ENCODE measurements at regions not wholly inside any gene's neighbourhood (a gene's known extent, or its start where the extent isn't known, plus 50 kb on each side); places are given as distances from the start of the nearest gene placed in this dataset.

DNA sequence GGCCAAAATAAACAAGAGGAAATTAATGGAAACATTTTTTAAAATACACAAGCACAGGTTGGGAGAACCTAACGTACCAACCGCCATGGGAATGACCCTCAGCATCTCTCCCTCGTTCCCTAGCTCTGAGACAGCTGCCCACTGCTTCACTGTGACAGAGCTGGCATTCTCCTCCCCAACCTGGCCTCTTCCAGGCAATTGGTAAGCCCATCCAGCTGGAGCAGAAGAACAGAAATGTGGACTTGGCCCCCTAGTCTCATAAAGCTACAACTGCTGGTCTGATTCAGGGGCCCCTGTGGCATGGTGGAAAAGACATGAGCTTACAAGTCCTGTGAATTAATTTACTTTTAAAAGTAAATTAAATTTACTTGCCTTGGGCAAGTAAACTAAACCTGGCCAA, 245.1 kb downstream of the PTTG2 start:
- Histone ChIP-seq H3K9me3 (ENCODE audit: control insufficient read depth, low read length) (no peaks in the 10 kb centered on the region), H2AFZ (no peak overlapping the region), H3K27me3 (ENCODE audit: control insufficient read depth, insufficient read depth, low read length) (no peaks in the 10 kb centered on the region), H3K4me1 (no peaks in the 10 kb centered on the region), H3K9ac (no peak overlapping the region), H3K27ac (no peak overlapping the region), H3K4me2 (ENCODE audit: low read length) (no peak overlapping the region), H3K79me2 (no peaks in the 10 kb centered on the region), H3K4me3 (ENCODE audit: low read depth, low read length) (no peak overlapping the region), H3K36me3 (ENCODE audit: control insufficient read depth, insufficient read depth, low read length) (no peaks in the 10 kb centered on the region)
- TF ChIP-seq, protein P1, sequence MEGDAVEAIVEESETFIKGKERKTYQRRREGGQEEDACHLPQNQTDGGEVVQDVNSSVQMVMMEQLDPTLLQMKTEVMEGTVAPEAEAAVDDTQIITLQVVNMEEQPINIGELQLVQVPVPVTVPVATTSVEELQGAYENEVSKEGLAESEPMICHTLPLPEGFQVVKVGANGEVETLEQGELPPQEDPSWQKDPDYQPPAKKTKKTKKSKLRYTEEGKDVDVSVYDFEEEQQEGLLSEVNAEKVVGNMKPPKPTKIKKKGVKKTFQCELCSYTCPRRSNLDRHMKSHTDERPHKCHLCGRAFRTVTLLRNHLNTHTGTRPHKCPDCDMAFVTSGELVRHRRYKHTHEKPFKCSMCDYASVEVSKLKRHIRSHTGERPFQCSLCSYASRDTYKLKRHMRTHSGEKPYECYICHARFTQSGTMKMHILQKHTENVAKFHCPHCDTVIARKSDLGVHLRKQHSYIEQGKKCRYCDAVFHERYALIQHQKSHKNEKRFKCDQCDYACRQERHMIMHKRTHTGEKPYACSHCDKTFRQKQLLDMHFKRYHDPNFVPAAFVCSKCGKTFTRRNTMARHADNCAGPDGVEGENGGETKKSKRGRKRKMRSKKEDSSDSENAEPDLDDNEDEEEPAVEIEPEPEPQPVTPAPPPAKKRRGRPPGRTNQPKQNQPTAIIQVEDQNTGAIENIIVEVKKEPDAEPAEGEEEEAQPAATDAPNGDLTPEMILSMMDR (IDR thresholded peaks at IDR 0.05): no peak

DNA sequence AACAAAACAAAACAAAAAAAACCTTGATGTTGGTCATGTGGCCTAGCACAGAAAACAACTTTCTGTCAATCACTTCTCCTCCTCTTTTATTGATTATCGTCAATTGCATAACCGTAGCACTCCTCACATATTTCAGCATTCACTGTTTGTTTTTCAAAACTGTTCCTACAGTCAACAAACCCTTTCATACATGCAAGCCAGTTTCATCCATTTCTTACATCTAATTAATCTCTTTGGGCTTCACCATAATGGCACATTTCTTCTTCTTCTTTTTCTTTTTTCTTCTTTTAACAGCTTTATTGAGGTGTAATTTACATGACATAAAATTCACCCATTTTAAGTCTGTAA, 246.9 kb downstream of the PTTG2 start:
- Histone ChIP-seq H3K27ac (no peak overlapping the region), H3K79me2 (no peaks in the 10 kb centered on the region), H3K9me3 (ENCODE audit: control insufficient read depth, low read length) (no peaks in the 10 kb centered on the region), H3K9ac (no peak overlapping the region), H2AFZ (no peak overlapping the region), H3K27me3 (ENCODE audit: control insufficient read depth, insufficient read depth, low read length) (no peaks in the 10 kb centered on the region), H3K4me2 (ENCODE audit: low read length) (no peak overlapping the region), H3K4me1 (no peaks in the 10 kb centered on the region), H3K36me3 (ENCODE audit: control insufficient read depth, insufficient read depth, low read length) (no peaks in the 10 kb centered on the region), H3K4me3 (ENCODE audit: low read depth, low read length) (no peak overlapping the region)
- TF ChIP-seq, protein P1 (IDR thresholded peaks at IDR 0.05): no peak

DNA sequence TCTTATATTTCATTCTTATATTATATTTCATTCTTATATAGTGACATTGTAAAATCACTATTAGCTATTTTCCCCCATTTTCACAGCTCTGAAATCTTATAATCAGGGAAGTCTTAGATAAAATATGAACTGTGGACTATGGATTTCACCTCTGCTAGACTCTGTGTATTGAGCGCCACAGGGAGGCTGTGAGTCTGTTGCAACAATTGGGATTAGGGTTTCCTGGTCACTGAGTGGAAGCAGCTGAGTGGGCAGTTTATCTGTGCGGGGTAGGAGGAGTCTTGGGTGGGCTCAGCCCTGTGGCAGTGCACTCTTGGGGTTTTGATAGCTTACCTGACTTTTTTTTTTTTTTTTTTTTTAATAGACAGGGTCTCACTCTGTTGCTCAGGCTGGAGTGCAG, 249.5 kb downstream of the PTTG2 start:
- H3K27me3 ChIP-seq (ENCODE audit: control insufficient read depth, insufficient read depth, low read length): no peaks in the 10 kb centered on the region
- no peak overlapping the region for H3K27ac ChIP-seq
- no peak overlapping the region for H3K9ac ChIP-seq
- no peak overlapping the region for H2AFZ ChIP-seq
- H3K4me2 ChIP-seq (ENCODE audit: low read length): no peak overlapping the region
- TF ChIP-seq, protein P1 (IDR thresholded peaks at IDR 0.05): no peak
- H3K4me3 ChIP-seq (ENCODE audit: low read depth, low read length): no peak overlapping the region
- no peaks in the 10 kb centered on the region for H3K79me2 ChIP-seq
- H3K9me3 ChIP-seq (ENCODE audit: control insufficient read depth, low read length): no peaks in the 10 kb centered on the region
- H3K4me1 ChIP-seq: no peaks in the 10 kb centered on the region
- H3K36me3 ChIP-seq (ENCODE audit: control insufficient read depth, insufficient read depth, low read length): no peaks in the 10 kb centered on the region

DNA sequence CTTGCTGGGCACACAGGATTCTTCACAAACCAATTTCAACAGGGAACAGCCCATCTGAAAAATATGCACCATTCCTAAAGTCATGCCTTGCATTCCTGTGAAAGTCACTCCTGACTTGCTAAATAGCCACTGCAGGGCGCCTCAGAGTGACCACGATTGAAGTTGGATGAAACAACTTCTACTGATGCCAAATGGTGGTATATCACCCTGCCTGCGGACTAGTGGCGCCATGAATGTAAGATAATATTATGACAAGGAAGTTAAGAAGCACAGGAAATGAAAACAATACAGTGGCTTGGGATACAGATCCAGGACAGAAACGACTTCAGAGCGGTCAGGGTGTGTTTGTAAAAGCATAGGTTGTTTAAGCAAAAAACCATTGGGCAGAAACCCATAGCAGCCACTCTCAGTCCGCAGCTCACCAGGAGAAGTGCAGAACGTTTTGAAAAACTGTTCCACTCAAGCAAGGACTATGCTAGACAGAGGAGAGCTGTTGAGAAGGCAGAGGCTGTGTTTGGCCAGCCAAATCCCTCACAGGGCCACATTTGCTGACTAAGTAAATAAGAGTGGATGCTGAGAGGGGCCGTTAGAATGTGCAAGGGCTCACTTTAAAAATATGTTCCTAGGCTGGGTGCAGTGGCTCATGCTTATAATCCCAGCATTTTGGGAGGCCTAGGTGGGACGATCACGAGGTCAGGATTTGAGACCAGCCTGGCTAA, 250.4 kb downstream of the PTTG2 start:
- H3K27ac ChIP-seq: no peak overlapping the region
- no peak overlapping the region for H3K4me3 ChIP-seq (ENCODE audit: low read depth, low read length)
- H3K36me3 ChIP-seq (ENCODE audit: control insufficient read depth, insufficient read depth, low read length): no peaks in the 10 kb centered on the region
- H3K4me1 ChIP-seq: no peaks in the 10 kb centered on the region
- no peaks in the 10 kb centered on the region for H3K9me3 ChIP-seq (ENCODE audit: control insufficient read depth, low read length)
- TF ChIP-seq, protein P1 (IDR thresholded peaks at IDR 0.05): no peak
- no peak overlapping the region for H3K9ac ChIP-seq
- H3K27me3 ChIP-seq (ENCODE audit: control insufficient read depth, insufficient read depth, low read length): no peaks in the 10 kb centered on the region
- H2AFZ ChIP-seq: no peak overlapping the region
- H3K4me2 ChIP-seq (ENCODE audit: low read length): no peak overlapping the region
- H3K79me2 ChIP-seq: no peaks in the 10 kb centered on the region

DNA sequence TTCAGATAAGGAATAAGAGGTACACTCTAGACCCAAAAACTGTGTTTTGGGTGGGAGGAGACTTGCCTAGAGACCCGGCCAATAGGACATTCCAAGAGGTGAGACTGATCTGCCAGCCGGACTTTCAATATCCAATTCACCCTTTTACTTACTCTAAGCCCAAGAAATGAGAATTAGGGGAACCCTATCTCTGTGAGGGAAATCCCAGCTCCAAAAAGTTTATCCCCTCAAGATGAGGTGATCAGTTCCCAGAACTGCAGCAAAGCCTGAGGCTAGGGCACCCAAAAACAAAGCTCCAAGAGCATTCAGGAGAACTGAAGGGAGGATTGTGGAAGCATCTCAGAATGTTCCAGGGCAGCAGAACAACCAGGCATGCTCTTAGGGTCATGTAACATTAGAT, 251.7 kb downstream of the PTTG2 start:
- Histone ChIP-seq H3K4me2 (ENCODE audit: low read length) (no peak overlapping the region), H3K79me2 (no peaks in the 10 kb centered on the region), H3K4me3 (ENCODE audit: low read depth, low read length) (no peak overlapping the region), H3K9me3 (ENCODE audit: control insufficient read depth, low read length) (no peaks in the 10 kb centered on the region), H3K9ac (no peak overlapping the region), H3K27ac (no peak overlapping the region), H3K27me3 (ENCODE audit: control insufficient read depth, insufficient read depth, low read length) (no peaks in the 10 kb centered on the region), H3K36me3 (ENCODE audit: control insufficient read depth, insufficient read depth, low read length) (no peaks in the 10 kb centered on the region), H2AFZ (no peak overlapping the region), H3K4me1 (no peaks in the 10 kb centered on the region)
- TF ChIP-seq, protein P1 (IDR thresholded peaks at IDR 0.05): no peak
